HL-60 (cell line): ENCODE measurements at regions not wholly inside any gene's neighbourhood (a gene's known extent, or its start where the extent isn't known, plus 50 kb on each side); places are given as distances from the start of the nearest gene placed in this dataset.
"Not testable (repeated sequence)": the region's sequence is repeated elsewhere in the genome, so short reads cannot be mapped to it uniquely, and the experiment has no call there.

Experiments
- DNase-seq, 2 experiments: peaks; one replicate each; pipeline ENCODE4 v3.0.0-alpha.2; 2010 to 2020; ENCODE audit warnings: low read depth in 1 of 2, low spot score in 1 of 2
- H3K27ac ChIP-seq: fragments of 250-450 bp; sonication (Bioruptor Pico); replicated peaks from 2 replicates; pipeline ENCODE4 v1.5.1; 2020; ENCODE audit warnings: mild to moderate bottlenecking, moderate library complexity
- H3K27me3 ChIP-seq: fragments of 250-450 bp; sonication (Bioruptor Pico); 2 replicates; pipeline ENCODE4 v1.5.1; 2021; ENCODE audit warnings: mild to moderate bottlenecking, moderate library complexity; ENCODE audit not compliant: insufficient read depth, poor library complexity, severe bottlenecking
- H3K4me3 ChIP-seq: replicated peaks from 2 replicates; pipeline ENCODE4 v1.5.1; 2011; ENCODE audit warnings: mild to moderate bottlenecking, control low read depth, low read length; ENCODE audit not compliant: insufficient read depth
- GABPA ChIP-seq: IDR thresholded peaks from 2 replicates; pipeline ENCODE4 v1.6.1; 2012; ENCODE audit warnings: low read depth
- POLR2AphosphoS5 ChIP-seq: IDR thresholded peaks from 2 replicates; pipeline ENCODE4 v1.6.1; 2012; ENCODE audit warnings: low read depth
- SPI1 ChIP-seq: IDR thresholded peaks from 2 replicates; pipeline ENCODE4 v1.6.1; 2012; ENCODE audit warnings: low read depth, mild to moderate bottlenecking, borderline replicate concordance
- TF ChIP-seq, protein P1 (sequence below): IDR thresholded peaks from 2 replicates; pipeline ENCODE4 v1.6.1; 2012; ENCODE audit warnings: low read depth; ENCODE audit not compliant: insufficient replicate concordance
- TF ChIP-seq, protein P2 (sequence below): IDR thresholded peaks from one replicate; pipeline ENCODE4 v1.5.1; 2011; ENCODE audit warnings: low read length, control low read depth, inconsistent platforms; ENCODE audit not compliant: insufficient read depth

DNA sequence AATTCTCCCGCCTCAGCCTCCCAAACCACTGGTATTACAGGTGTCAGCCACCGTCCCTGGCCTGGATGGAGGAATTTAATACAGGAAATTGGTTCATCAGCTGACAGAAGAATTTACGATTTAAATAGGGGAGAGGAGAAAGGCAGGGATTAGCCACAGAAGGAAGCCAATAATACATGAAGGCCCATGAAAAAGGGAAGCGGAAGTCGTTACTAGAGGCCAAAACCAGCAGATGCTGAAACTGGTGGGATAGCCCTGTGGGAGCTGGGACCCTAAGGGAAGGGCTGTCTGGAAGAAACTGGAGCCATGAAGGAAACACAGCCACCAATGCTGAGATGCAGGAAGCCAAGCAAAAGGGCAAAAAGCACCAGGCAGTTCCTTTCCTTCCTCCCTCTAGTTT is 163.7 kb upstream of the RMP24 start:
- H3K27ac ChIP-seq, result peak overlapping the region; percentile 48
- peak; percentile 27 to 58 for DNase-seq

DNA sequence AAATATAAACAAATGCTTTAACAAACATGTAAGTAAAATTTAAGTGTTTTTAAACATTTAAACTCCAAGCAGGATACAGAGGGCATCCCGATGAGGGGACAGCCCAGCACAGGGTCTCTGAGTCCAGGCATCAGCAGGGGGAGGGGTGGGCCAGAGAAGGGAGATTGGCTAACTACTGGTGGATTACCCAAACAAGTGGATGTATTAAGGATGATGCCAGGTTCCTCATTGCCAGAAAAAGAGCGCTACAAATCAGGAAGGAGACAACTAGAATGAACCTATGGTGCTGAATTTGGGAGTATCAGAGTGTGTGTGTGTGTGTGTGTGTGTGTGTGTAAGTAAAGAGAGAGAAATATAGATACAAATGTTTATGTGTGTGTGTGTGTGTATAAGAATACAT is 162.0 kb upstream of the RMP24 start:
- H3K4me3 ChIP-seq, result no peak overlapping the region
- H3K27ac ChIP-seq, result peak overlapping the region; percentile 53
- no peaks in the 10 kb centered on the region for H3K27me3 ChIP-seq
- TF ChIP-seq, protein P1, sequence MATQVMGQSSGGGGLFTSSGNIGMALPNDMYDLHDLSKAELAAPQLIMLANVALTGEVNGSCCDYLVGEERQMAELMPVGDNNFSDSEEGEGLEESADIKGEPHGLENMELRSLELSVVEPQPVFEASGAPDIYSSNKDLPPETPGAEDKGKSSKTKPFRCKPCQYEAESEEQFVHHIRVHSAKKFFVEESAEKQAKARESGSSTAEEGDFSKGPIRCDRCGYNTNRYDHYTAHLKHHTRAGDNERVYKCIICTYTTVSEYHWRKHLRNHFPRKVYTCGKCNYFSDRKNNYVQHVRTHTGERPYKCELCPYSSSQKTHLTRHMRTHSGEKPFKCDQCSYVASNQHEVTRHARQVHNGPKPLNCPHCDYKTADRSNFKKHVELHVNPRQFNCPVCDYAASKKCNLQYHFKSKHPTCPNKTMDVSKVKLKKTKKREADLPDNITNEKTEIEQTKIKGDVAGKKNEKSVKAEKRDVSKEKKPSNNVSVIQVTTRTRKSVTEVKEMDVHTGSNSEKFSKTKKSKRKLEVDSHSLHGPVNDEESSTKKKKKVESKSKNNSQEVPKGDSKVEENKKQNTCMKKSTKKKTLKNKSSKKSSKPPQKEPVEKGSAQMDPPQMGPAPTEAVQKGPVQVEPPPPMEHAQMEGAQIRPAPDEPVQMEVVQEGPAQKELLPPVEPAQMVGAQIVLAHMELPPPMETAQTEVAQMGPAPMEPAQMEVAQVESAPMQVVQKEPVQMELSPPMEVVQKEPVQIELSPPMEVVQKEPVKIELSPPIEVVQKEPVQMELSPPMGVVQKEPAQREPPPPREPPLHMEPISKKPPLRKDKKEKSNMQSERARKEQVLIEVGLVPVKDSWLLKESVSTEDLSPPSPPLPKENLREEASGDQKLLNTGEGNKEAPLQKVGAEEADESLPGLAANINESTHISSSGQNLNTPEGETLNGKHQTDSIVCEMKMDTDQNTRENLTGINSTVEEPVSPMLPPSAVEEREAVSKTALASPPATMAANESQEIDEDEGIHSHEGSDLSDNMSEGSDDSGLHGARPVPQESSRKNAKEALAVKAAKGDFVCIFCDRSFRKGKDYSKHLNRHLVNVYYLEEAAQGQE, result no peak
- TF ChIP-seq SPI1, result no peak
- no peak for TF ChIP-seq POLR2AphosphoS5
- TF ChIP-seq, protein P2, sequence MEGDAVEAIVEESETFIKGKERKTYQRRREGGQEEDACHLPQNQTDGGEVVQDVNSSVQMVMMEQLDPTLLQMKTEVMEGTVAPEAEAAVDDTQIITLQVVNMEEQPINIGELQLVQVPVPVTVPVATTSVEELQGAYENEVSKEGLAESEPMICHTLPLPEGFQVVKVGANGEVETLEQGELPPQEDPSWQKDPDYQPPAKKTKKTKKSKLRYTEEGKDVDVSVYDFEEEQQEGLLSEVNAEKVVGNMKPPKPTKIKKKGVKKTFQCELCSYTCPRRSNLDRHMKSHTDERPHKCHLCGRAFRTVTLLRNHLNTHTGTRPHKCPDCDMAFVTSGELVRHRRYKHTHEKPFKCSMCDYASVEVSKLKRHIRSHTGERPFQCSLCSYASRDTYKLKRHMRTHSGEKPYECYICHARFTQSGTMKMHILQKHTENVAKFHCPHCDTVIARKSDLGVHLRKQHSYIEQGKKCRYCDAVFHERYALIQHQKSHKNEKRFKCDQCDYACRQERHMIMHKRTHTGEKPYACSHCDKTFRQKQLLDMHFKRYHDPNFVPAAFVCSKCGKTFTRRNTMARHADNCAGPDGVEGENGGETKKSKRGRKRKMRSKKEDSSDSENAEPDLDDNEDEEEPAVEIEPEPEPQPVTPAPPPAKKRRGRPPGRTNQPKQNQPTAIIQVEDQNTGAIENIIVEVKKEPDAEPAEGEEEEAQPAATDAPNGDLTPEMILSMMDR, result no peak
- no peak for TF ChIP-seq GABPA
- peak; percentile 47 to 51 for DNase-seq

More for the DNA sequence above, 163.7 kb upstream of the RMP24 start:
- TF ChIP-seq POLR2AphosphoS5, result no peak
- TF ChIP-seq SPI1, result peak; percentile 66
- TF ChIP-seq GABPA, result no peak
- Histone ChIP-seq H3K27me3 (no peaks in the 10 kb centered on the region), H3K4me3 (no peak overlapping the region)

DNA sequence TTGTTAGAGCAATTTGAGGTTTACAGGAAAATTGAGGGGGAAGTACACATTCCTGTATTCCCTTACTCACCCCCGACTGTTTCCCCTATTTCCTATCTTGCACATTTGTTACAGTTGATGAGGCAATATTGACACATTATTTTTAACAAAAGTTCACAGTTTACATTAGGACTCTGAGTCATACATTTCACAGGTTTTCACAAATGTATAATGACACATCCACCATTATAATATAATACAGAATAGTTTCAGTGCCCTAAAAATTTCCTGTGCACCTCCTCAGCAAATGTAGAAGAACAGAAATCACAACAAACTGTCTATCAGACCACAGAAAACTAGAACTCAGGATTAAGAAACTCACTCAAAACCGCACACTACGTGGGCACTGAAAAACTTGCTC is 160.6 kb upstream of the RMP24 start:
- no peak overlapping the region for H3K4me3 ChIP-seq
- DNase-seq, result peak; percentile 36 to 49
- H3K27me3 ChIP-seq, result no peaks in the 10 kb centered on the region
- peak overlapping the region; percentile 33 for H3K27ac ChIP-seq
- TF ChIP-seq, protein P1, result no peak
- TF ChIP-seq POLR2AphosphoS5 (no peak), GABPA (peak; percentile 25; the same call in 1 of the 2 replicates), SPI1 (0 out of 2 replicates have a peak, but pooled peaks have one; percentile 0)
- TF ChIP-seq, protein P2, result no peak

DNA sequence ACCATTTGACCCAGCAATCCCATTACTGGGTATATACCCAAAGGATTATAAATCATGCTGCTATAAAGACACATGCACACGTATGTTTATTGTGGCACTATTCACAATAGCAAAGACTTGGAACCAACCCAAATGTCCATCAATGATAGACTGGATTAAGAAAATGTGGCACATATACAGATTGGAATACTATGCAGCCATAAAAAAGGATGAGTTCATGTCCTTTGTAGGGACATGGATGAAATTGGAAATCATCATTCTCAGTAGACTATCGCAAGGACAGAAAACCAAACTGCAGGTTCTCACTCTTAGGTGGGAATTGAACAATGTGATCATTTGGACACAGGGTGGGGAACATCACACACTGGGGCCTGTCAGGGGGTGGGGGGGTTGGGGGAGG is 157.5 kb upstream of the RMP24 start:
- H3K27ac ChIP-seq, DNase-seq, H3K27me3 ChIP-seq, H3K4me3 ChIP-seq: not testable (repeated sequence)

DNA sequence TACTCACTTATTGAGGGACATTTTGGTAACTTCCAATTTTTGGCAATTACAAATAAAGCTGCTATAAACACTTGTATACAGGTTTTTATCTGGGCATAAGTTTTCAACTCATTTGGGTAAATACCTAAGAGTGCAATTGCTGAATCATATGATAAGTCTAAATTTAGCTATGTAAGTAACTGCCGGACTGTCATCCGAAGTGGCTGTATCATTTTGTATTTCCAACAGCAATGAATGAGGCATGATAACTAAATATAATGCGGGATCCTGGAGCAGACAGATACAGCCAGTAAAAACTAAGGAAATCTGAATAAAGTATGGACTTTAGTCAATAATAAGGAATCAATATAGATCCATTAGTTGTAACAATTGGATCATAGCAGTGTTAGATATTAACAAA is 156.5 kb upstream of the RMP24 start:
- no peak for DNase-seq
- TF ChIP-seq POLR2AphosphoS5 (no peak), GABPA (no peak), SPI1 (no peak)
- TF ChIP-seq, protein P1, result no peak
- TF ChIP-seq, protein P2, result no peak
- H3K4me3 ChIP-seq, result no peak overlapping the region
- H3K27ac ChIP-seq, result no peak overlapping the region
- H3K27me3 ChIP-seq, result no peaks in the 10 kb centered on the region
